Right lung (tissue), 2 donors: ENCODE measurements at regions not wholly inside any gene's neighbourhood (a gene's known extent, or its start where the extent isn't known, plus 50 kb on each side); places are given as distances from the start of the nearest gene placed in this dataset.

Experiments
- DNase-seq, 2 donors: peaks; one replicate each; pipeline ENCODE4 v3.0.0-alpha.2; 2013

DNA sequence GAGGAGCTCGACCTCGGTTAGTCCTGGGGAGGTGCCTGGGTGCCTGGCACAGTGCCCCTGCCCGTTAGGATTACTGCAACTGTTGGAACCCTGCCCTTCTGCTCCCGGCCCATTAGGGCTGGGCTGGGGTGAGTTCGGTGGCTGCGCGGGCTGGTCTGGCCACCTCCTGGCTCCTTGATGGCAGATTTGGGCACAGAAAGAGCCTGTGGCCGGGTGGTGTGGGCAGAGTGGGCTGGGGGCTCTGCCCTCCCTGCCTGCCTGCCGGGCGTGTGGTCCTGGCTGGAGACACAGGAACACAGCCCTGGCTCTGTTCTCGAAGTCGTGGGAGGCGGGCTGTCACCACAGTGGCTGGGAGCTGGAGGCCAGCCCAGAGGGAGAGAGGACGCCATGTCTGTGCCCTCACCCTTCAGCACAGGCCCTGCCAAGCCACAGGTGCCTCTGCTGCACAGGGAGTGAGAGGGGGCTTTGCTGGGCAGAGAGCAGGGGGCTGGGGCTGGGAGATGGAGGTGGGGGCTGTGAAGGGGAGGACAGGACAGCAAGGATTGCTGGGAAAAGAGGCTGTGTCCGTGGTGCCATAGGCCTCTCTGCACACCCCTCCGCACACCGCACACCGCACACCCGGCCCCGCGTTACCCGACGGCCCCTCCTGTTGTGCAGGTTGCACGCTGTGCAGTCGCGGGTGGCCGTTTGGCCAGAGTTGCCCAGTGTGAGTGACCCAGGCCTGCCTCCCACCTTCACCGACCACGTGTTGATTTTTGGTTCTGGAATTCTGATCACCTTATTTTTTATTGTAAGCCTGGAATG, 236.6 kb upstream of the GSE1 start:
- DNase-seq: no peak

DNA sequence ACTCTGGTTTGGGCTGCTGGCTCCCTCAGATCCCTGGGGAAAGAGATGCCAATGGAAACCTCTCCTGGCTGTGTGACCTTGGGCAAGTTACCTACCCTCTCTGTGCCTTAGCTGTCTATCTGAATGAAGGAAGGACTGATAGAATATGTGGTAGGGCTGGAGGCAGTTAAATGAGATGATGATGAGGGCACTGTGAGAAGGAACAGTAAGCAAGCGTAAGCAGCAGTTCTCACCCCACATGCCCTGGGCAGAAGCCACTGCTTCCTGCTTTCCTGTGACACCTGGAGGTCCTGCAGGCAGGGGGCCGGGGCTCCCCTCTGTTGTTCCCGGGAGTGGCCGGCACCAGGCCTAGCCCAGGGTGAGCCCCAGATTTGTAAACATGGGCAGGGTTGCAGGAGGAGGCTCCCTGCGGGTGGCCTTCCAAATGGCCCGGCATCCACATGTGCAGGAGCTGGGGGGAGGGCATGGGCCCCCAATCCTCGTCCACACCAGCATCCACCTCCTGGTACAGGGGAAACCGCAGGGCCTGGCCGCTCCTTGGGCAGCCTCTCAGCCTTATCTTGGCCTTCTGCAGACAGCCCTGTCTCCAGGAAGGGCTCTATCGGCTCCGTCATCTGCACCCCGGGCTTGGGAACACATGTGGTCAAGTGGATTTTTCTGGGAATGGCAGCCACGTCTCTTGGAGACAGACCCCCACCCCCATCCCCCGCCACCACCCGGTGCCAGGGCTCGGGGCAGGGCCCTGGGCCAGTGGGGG, 235.6 kb upstream of the GSE1 start:
- no peak for DNase-seq

DNA sequence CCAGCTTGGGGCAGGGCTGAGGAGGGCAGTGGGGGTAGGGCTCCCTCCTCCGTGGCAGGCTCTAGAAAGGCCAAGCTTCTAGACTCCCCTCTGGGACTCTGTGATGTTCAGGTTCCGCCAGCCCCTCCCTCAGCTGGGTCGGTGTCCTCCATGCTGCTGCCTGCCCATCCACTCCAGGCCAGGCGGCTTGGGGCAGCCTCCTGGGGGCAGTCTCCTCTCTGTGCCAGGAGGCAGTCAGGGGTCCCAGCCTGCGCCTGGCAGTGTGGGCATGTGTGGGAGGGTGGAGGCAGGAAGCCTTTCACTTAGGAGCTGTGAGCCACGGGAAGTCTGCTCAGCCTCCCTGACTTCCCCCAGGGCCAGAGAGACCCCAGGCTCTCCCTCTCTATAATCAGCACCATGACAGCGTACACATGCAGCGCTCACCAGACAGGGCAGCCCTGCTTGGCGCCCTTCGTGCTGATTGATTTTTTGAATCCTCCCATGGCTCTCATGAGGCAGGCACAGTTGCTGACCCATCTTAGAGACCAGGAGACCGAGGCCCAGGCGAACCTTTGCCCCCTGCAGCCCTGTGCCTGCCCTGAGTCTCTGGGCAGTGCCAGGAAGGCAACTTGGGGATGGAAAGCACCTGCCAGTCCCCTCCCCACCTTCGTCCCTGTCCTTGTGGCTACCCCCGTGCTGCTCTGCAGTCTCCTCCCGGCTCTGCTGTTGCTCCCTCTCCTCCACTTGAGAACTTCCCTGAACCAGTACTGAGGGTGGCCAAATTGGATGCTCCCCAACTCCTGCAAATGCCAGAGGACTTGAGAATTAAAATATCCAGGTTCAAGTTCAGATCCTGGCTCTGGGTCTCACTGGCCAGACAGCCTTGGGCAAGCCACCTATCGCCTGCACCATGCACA, 234.7 kb upstream of the GSE1 start:
- DNase-seq: no peak

DNA sequence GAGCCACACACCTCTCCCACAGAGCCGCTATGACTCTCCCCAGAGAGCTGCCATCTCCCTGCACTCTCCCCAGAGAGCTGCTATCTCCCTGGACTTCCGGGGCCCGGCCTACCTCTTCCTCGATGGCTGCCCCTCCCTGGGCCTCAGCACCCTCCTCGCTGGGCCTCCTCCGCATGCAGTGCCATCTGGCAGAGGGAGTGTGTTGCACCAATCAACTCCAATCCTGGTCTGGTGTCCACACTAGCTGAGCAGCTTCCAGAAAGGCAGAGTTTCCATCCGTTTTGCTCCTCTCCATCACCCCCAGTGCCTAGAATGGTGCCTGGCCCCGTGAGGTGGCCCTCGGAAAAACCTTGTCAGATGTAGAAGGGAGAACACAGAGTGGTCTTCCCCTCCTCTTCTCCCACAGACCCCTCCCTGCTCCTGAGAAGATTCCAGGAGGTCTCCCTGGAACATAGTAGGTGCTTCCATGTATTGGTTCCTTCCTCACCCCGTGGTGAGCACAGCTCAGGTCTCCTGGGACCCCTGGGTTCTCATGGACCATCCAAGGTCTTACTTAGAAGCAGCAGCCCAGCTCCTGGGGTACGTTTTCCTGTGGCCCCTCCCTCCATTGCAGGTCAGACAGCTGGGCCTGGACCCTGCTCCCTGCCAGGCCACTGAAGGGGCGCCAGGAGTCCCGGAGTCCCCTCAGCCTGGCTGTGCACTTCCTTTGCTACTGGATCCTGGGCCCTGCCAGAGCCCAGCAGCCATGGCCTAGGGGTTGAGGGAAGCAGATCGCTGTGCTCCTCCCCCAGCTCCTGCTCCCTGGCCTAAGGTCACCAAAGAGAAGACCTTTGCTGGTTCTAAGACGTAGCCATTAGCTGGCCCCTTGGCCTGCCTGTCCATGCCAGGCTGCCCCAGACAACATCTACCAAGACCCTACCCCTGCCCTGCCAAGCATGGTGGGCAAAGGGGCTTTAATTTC, 233.8 kb upstream of the GSE1 start:
- no peak for DNase-seq

DNA sequence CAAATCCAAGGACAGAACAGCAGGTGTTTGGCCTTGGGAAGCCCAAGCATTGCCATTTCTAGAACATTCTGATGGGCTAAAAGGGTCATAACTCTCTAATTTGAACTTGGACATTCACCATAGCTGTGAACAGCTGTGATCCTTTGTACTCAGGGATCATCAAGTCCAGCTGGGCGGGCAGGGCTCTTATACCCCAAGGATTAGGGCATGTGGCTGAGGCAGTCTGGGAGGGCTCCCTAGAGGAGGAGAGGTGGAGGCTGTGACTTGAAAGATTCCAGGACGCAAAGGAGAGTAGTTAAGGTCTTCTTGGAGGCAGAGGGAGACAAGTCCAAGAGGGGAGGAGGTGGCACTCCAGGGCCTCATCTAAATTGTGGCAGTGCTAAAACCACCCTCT, 233.1 kb upstream of the GSE1 start:
- no peak for DNase-seq

DNA sequence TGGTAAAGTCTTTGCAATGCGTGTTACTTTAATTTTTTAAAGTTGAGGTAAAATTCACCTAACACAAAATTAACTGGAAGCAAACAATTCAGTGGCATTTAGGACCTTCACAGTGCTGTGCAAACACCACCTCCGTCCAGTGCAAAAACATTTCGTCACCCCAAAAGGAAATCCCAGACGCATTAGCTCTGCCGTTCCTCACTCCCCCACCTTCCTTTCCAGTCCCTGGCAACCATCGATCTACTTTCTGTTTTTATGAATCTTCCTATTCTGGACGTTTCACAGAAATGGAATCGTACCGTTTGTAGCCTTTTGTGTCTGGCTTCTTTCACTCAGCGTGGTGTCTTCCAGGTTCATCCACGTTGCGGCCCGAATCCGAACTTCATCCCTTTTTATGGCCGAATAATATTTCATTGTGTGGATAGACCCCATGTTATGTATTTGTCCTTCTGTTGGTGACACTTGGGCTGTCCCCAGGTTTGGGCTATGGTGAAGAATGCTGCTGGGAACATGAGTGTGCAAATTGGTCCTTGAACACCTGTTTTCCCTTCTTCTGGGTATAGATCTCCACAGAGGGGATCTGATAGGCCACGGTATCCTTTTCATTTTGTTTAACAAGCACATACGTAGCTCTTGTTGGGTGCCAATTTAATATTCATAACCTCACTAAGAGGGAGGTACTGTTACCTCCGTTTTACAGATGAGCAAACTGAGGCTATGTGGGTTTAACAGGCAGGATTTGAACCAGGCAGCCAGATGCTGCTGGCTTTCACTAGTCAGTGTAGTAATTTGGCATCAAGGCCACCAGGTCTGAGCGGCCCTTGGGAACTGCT, 232.0 kb upstream of the GSE1 start:
- no peak for DNase-seq

DNA sequence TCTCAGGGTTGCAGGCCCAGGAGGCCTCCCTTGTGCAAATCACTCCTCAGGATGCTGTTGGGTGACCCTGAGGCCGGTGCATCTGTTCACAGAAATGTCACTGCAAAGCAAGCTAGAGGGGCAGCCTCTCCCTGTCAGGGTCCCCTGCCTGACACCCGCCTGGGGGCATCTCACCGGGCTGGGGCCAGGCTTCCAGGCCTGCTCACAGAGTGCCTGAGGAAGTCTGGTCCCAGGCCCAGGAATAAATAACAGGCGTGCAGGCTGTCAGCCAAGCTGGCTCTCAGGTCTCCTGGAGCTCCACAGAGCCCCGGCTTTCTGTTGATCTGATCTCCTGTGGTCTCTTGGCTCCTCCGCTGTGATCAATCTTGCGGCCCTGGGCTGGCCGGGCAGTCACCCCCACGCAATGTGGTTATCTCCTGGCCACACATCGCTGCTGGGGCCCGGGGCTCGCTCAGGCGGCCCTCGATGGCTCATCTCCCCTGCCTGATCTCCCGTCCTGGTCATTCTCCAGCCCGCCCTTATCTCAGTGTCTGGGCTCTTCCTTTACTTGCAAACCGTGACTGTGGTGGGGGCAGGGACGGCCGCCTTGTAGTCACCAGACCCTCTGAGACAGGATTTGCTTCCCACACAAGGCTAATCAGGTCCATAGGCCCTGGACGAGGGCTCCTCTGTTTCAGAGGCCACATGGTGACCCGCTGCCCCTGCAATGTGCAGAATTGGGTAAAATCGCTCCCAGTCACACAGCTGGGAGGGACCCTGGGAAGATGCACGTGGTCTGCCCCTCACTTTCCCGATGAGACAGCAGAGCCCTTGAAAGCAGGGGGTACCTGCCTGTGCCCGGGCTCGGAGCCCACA, 231.2 kb upstream of the GSE1 start:
- no peak for DNase-seq

DNA sequence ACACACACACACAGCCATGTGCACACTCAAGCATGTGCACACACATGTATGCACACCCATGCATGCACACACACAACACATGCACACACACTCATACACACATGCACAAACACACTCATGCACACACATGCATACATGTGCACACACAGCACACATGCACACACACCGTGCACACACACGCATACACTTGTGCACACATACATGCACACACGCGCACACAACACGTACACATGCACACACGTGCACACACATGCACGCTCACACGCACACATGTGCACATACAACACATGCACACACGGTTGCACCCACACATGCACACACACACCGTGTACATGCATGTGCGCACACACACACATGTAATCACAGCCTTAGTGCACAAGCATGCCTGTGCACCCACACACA, 230.4 kb upstream of the GSE1 start:
- DNase-seq: no peak

DNA sequence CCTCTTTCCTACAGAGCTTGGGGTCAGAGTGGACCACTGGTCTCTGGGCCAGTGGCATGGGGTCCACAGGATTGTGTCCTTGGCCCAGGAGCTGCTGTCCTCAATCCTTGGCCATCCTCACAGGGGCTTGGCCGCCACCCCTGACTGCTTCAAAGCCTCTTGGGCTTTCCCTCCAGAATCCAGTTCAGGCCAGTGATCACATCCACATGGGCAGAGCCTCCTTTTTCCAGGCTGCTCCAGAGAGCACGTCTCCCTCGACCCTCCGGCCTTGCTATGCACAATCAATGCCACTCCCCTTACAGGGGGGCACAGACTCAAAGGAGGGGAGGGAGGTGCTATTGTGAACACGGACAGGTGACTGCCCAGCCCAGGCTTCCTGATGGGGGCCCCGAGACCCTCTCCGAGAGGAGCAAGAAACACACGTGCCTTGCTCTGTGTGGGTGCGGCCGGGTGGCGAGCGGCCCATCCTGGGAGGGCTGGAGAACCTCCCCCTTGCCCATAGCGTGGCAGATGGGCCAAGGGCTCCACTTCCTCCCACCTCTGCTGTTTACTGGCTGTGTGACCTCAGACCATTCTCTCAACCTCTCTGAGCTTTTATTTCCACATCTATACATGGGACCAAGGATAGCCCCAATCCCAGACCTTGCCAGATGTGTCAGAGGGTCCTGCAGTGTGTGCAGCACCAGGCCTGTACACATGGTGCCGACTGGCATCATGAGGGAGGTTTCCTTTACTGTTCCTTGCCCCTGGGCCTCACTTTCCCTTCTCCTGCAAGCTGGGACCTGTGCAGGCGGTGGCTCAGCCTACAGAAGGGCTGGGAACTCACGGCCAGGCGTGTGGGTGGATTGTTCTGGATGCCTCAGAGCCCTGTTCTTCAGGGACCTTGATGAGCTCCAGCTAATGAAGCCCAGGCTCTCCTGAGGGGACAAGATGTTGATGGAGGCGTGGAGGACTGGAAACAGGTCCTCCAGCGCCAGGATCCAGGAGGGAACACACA, 229.0 kb upstream of the GSE1 start:
- no peak for DNase-seq

DNA sequence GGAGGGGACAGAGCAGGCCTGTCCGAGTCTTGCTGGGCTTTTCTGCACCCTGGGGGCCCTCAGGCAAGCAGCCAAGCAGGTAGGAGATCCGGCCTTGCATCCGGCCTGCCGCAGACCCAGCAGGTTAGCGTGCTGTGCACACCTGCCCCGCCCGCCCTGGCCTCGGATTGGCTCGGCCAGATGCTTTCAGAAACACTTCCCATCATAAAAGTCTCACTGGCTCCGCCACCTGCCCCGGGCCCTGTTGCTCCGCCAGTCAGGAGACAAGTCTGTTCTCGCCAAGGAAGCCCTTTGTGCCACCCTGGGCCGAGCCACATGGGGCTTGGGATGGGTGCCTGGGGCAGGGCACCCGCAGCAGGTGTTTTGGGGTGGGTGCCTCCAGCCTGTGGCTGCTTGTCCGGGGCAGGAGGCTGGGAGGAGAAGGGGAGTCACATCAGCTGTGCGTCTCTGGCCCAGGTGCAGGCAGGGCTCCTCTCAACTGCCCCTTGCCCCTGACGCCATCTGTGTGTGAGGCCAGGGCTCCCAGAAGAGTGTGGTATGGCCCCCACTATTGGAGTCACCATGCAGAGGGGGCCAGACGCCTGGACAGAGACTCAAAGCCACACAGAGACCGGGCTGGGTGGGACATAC, 228.2 kb upstream of the GSE1 start:
- DNase-seq: no peak

DNA sequence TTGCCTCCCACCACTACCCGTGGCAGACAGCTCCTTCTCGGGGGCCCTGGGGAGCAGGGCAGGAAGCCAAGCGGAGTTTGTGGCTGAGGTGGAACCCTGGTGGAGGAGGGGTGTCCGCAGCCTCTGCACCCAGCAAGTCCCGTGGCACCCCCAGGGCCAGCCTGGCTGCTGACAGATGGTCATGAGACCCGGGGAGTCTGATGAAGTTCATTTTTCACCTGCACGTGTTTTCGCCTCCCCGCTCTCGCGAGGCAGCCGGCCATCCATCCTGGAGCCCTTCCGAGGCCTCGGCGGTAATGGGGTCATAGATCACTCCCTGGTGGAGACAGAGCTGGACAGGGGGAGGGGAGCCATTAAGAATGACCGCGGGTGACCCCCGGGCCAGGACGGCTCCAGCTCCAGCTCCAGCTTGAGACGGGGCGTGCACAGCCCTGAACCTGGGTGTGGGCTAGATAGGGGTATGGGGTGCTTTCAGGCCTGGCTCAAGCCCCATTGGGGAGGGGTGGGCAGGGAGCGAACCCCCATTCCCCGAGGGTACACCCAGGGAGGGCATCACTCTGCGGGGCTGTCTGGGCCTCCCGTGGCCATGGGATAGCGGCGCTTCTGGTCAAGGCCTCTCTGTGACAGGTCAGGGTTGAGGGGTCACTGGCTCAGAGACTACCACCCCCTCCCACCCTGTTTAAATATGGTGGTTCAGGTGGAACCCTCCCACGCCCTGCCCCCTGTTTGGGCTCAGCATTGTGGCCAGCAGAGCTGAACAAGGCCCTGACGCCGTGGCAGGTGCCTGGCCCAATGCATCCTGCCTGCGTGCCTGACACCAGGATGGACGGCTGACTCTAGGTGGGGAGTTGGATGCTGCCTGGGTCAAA, 227.4 kb upstream of the GSE1 start:
- no peak for DNase-seq

DNA sequence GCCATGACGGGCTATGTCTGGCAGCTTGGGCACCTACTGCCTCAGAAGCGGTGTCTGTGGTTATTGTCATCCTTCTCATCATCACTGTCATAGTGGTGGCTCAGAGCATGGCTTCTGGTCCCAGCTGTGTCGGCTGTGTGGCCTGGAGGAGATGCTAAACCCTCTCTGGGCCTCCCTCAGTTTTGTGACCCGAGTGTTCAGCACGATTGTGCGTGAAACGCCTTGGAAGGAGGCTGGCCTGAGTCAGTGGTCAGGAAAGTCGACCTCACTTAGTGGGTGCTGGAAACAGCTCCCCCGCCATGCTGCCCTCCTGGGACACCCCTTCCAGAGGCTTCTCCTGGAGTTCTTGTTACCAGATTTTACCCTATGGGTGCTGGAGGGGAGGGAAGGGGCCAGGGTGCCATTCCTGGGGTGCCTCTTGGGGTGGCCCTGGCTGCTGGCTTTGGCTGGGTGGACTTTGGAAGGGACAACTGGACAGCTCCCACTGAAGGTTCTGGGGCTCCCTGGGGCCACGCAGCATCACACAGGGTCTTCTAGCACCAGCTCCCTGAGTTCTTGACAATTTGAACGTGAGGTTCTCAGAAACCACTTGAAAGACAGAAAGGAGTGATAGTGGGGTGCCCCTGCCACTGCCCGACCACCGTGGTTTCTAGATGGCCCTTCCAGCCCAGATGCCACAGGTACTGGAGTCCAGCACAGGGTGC, 226.5 kb upstream of the GSE1 start:
- no peak for DNase-seq

DNA sequence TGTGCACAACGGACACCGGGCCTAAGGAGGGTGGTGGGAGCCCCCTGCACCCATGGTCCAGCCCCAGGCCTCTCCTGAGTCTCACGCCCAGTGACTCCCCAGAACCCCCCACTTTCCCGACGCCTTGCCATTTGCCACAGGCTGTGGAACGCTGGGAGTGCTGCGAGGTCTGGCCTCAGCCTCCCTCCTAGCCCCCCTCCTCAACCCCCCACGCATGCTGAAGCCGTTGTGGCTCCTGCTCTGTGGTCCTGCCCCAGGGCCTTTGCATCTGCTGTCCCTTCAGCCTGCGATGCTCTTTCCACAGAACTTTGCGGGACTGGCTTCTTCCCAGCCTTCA, 226.0 kb upstream of the GSE1 start:
- no peak for DNase-seq

DNA sequence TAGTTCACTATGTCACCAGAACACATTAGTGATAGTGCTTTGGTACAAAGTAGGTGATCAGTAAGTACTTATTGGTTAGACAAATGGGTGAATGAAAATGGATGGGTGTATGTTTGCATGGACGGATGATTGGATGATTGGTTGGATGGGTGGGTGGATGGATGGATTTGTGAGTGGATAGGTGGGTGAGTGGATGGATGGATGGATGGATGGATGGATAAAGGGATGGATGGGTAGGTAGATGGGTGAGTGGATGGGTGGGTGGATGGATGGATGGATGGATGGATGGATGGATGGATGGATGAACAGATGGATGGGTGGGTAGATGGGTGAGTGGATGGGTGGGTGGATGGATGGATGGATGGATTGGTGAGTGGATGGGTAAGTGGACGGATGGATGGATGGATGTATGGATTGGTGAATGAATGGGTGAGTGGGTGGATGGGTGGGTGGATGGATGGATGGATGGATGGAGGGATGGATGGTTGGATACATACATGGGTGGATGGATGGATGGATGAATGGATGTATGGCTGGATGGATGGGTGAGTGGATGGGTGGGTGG, 225.3 kb upstream of the GSE1 start:
- no peak for DNase-seq

DNA sequence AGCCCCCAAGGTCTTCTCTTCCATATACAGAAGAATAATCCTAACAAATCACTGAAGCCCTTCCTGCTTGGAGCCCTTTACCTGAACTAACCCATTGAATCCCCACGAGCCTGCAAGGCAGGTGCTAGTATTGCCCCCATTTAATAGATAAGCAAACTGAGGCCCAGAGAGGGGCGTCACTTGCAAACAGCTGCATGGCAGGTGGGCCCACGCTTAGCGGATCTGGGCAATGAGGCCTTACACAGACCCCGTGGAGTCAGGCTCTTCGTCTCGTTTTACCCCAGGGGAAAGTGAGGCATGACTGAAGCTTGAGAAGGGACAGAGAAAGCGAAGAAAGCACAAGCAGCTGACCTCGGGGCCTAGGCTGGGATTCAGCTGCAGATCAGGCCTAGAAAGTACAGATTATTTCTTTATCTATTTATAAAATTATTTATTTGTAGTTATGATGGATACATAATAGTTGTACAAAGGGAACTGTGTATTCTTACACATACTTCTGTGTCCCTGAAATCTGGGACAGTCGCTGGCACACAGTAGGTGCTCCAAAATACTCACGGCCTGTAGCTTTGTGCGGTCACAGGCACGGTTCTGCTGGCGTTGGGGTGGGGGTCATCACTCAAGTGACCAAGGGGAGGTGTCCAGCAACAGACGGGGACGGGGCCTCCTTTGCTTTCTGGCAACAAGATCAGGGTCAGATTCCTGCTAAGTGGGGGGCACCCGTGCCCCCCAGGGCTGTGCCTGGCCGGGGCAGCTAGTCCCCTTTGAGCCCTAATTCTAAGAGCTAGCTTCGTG, 223.2 kb upstream of the GSE1 start:
- DNase-seq: no peak
